PFSK-1 (cell line): ENCODE measurements at regions not wholly inside any gene's neighbourhood (a gene's known extent, or its start where the extent isn't known, plus 50 kb on each side); places are given as distances from the start of the nearest gene placed in this dataset.

Source experiments
- FOXP2 ChIP-seq: optimal IDR thresholded peaks from 2 replicates; pipeline ENCODE3; 2011; ENCODE audit warnings: borderline replicate concordance, control low read depth, inconsistent platforms; ENCODE audit not compliant: insufficient read depth; ENCODE audit errors: extremely low read length, extremely low read depth
- POLR2AphosphoS5 ChIP-seq: IDR thresholded peaks from 2 replicates; pipeline ENCODE4 v1.6.1; 2012; ENCODE audit warnings: low read depth, mild to moderate bottlenecking, control low read depth, low read length, moderate library complexity
- REST ChIP-seq, 2 experiments: IDR thresholded peaks; 2 replicates each; pipeline versions ENCODE4 v1.6.1 to v1.8.0; 2011 to 2012; ENCODE audit warnings: low read depth in 2 of 2, low read length in 2 of 2, control low read depth in 1 of 2, inconsistent platforms in 1 of 2, mild to moderate bottlenecking in 1 of 2, moderate library complexity in 1 of 2; ENCODE audit not compliant: insufficient read depth in 1 of 2
- SIN3A ChIP-seq: IDR thresholded peaks from 2 replicates; pipeline ENCODE4 v1.6.1; 2012; ENCODE audit warnings: mild to moderate bottlenecking, low read length, moderate library complexity, borderline replicate concordance; ENCODE audit not compliant: insufficient read depth
- TAF1 ChIP-seq: IDR thresholded peaks from 2 replicates; pipeline ENCODE4 v1.6.1; 2012; ENCODE audit warnings: low read length, control low read depth, borderline replicate concordance; ENCODE audit not compliant: insufficient read depth

GRCh38 chr19:30686826-30687566, 314.8 kb downstream of the ZNF536 start:
- no peak for TF ChIP-seq FOXP2
- no peak for TF ChIP-seq REST (IDR thresholded peaks at IDR 0.05; ENCODE audit: insufficient read depth in 1 of 2, low read depth in 2 of 2, low read length in 2 of 2)
- no peak for TF ChIP-seq POLR2AphosphoS5
- TF ChIP-seq TAF1: no peak
- TF ChIP-seq SIN3A: no peak

GRCh38 chr19:30686176-30686820, 314.1 kb downstream of the ZNF536 start:
- no peak for TF ChIP-seq POLR2AphosphoS5
- no peak for TF ChIP-seq FOXP2
- no peak for TF ChIP-seq REST (IDR thresholded peaks at IDR 0.05; ENCODE audit: insufficient read depth in 1 of 2, low read depth in 2 of 2, low read length in 2 of 2)
- TF ChIP-seq TAF1: no peak
- TF ChIP-seq SIN3A: no peak

- TF ChIP-seq SIN3A: no peak
- no peak for TF ChIP-seq POLR2AphosphoS5
- no peak for TF ChIP-seq REST (IDR thresholded peaks at IDR 0.05; ENCODE audit: insufficient read depth in 1 of 2, low read depth in 2 of 2, low read length in 2 of 2)
- no peak for TF ChIP-seq FOXP2
- no peak for TF ChIP-seq TAF1
These were observed 313.3 kb downstream of the ZNF536 start for GRCh38 chr19:30685426-30686000.

GRCh38 chr19:30684613-30685012, 312.4 kb downstream of the ZNF536 start:
- TF ChIP-seq SIN3A (no peak), TAF1 (no peak), REST (IDR thresholded peaks at IDR 0.05; ENCODE audit: insufficient read depth in 1 of 2, low read depth in 2 of 2, low read length in 2 of 2) (no peak), POLR2AphosphoS5 (no peak), FOXP2 (no peak)
